ENCODE measurements at regions not wholly inside any gene's neighbourhood (a gene's known extent, or its start where the extent isn't known, plus 50 kb on each side); places are given as distances from the start of the nearest gene placed in this dataset.

- H3K4me3 ChIP-seq (ENCODE audit: low read depth, low read length), result no peak overlapping the region
- no peak for TF ChIP-seq CTCF (conservative IDR thresholded peaks at IDR 0.05; ENCODE audit: low read depth, low read length)
- no peak for DNase-seq (ENCODE audit: low read depth)
Measured at GRCh38 chr9:18106006-18106560, 367.9 kb upstream of the ADAMTSL1 start.

- DNase-seq (ENCODE audit: low read depth), result no peak
- no peak for TF ChIP-seq CTCF (conservative IDR thresholded peaks at IDR 0.05; ENCODE audit: low read depth, low read length)
- no peak overlapping the region for H3K4me3 ChIP-seq (ENCODE audit: low read depth, low read length)
Measured at GRCh38 chr9:18109675-18110074, 364.3 kb upstream of the ADAMTSL1 start.

GRCh38 chr9:18111146-18111545, 362.8 kb upstream of the ADAMTSL1 start:
- no peak for DNase-seq (ENCODE audit: low read depth)
- no peak overlapping the region for H3K4me3 ChIP-seq (ENCODE audit: low read depth, low read length)
- TF ChIP-seq CTCF (conservative IDR thresholded peaks at IDR 0.05; ENCODE audit: low read depth, low read length), result no peak

- no peak for TF ChIP-seq CTCF (conservative IDR thresholded peaks at IDR 0.05; ENCODE audit: low read depth, low read length)
- no peak for DNase-seq (ENCODE audit: low read depth)
- H3K4me3 ChIP-seq (ENCODE audit: low read depth, low read length), result no peak overlapping the region
Measured at GRCh38 chr9:18114559-18115475, 359.1 kb upstream of the ADAMTSL1 start.

- no peak for TF ChIP-seq CTCF (conservative IDR thresholded peaks at IDR 0.05; ENCODE audit: low read depth, low read length)
- H3K4me3 ChIP-seq (ENCODE audit: low read depth, low read length), result no peak overlapping the region
- no peak for DNase-seq (ENCODE audit: low read depth)
Measured at GRCh38 chr9:18118268-18118667, 355.7 kb upstream of the ADAMTSL1 start.

GRCh38 chr9:18122171-18122570, 351.8 kb upstream of the ADAMTSL1 start:
- peak; percentile 34 for DNase-seq (ENCODE audit: low read depth)
- no peak for TF ChIP-seq CTCF (conservative IDR thresholded peaks at IDR 0.05; ENCODE audit: low read depth, low read length)
- no peak overlapping the region for H3K4me3 ChIP-seq (ENCODE audit: low read depth, low read length)

All from choroid plexus epithelial cell (primary cell).